HL-60 (cell line): ENCODE measurements at regions not wholly inside any gene's neighbourhood (a gene's known extent, or its start where the extent isn't known, plus 50 kb on each side); places are given as distances from the start of the nearest gene placed in this dataset.

ENCODE experiments used
- DNase-seq, 2 experiments: peaks; one replicate each; pipeline ENCODE4 v3.0.0-alpha.2; 2010 to 2020; ENCODE audit warnings: low read depth in 1 of 2, low spot score in 1 of 2
- H3K27ac ChIP-seq: fragments of 250-450 bp; sonication (Bioruptor Pico); replicated peaks from 2 replicates; pipeline ENCODE4 v1.5.1; 2020; ENCODE audit warnings: mild to moderate bottlenecking, moderate library complexity
- H3K27me3 ChIP-seq: fragments of 250-450 bp; sonication (Bioruptor Pico); 2 replicates; pipeline ENCODE4 v1.5.1; 2021; ENCODE audit warnings: mild to moderate bottlenecking, moderate library complexity; ENCODE audit not compliant: insufficient read depth, poor library complexity, severe bottlenecking
- H3K4me3 ChIP-seq: replicated peaks from 2 replicates; pipeline ENCODE4 v1.5.1; 2011; ENCODE audit warnings: mild to moderate bottlenecking, control low read depth, low read length; ENCODE audit not compliant: insufficient read depth
- CTCF ChIP-seq: IDR thresholded peaks from one replicate; pipeline ENCODE4 v1.5.1; 2011; ENCODE audit warnings: low read length, control low read depth, inconsistent platforms; ENCODE audit not compliant: insufficient read depth
- GABPA ChIP-seq: IDR thresholded peaks from 2 replicates; pipeline ENCODE4 v1.6.1; 2012; ENCODE audit warnings: low read depth
- POLR2AphosphoS5 ChIP-seq: IDR thresholded peaks from 2 replicates; pipeline ENCODE4 v1.6.1; 2012; ENCODE audit warnings: low read depth
- REST ChIP-seq: IDR thresholded peaks from 2 replicates; pipeline ENCODE4 v1.6.1; 2012; ENCODE audit warnings: low read depth; ENCODE audit not compliant: insufficient replicate concordance
- SPI1 ChIP-seq: IDR thresholded peaks from 2 replicates; pipeline ENCODE4 v1.6.1; 2012; ENCODE audit warnings: low read depth, mild to moderate bottlenecking, borderline replicate concordance

- Histone ChIP-seq H3K4me3 (no peak overlapping the region), H3K27me3 (no peaks in the 10 kb centered on the region), H3K27ac (no peak overlapping the region)
- TF ChIP-seq CTCF, result no peak
- no peak for TF ChIP-seq GABPA
- no peak for TF ChIP-seq REST
- no peak for TF ChIP-seq SPI1
- TF ChIP-seq POLR2AphosphoS5, result no peak
- DNase-seq, result no peak
Measured at GRCh38 chr4:63090641-63091040, 1318.6 kb downstream of the TECRL start.

DNA sequence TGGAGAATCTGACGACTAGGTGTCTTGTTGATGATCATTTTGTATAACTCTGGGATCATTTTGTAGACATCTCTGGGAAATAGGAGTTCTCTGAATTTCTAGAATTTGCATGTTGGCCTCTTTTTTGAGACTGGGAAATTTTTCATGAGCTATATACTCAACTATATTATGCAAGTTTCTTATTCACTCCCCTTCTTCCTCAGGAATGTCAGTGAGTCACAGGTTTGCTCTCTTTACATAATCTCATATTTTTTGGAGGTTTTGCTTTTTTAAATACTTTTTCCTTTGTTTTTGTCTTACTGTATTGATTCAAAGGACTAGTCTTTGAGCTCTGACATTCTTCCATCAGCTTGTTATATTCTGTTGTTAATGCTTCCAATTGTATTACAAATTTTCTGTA, 1324.2 kb downstream of the TECRL start:
- no peak for TF ChIP-seq CTCF
- no peak for TF ChIP-seq POLR2AphosphoS5
- no peak for TF ChIP-seq SPI1
- TF ChIP-seq REST, result no peak
- no peak for TF ChIP-seq GABPA
- Histone ChIP-seq H3K4me3 (no peak overlapping the region), H3K27ac (no peak overlapping the region), H3K27me3 (no peaks in the 10 kb centered on the region)
- no peak for DNase-seq

DNA sequence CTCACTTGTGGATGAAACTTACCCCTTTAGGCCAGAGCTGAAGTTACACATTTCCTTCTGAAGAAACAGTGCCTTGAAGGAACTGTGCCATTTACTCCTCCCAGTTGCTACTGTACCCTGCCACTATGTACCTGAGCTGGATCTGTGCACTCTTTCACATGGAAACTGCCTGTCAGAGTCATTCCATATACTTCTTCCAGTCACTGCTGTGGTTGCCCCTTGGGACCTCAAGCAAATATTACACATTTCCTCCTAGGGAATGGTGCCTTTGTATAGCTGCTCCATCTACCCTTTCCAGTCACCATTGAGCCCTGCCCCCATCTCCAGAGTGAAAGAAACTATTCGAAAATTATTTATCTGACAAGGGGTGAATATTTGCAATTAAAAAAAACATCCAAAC, 1328.3 kb downstream of the TECRL start:
- TF ChIP-seq CTCF, result no peak
- no peak for TF ChIP-seq REST
- no peak for TF ChIP-seq SPI1
- DNase-seq, result no peak
- Histone ChIP-seq H3K27me3 (no peaks in the 10 kb centered on the region), H3K4me3 (no peak overlapping the region), H3K27ac (no peak overlapping the region)
